ENCODE measurements at regions not wholly inside any gene's neighbourhood (a gene's known extent, or its start where the extent isn't known, plus 50 kb on each side); places are given as distances from the start of the nearest gene placed in this dataset.
A peak's percentile ranks its signal among the peaks of the same experiment; 100 is the strongest.

GRCh38 chr2:7572450-7572849 lies 655.2 kb downstream of the RNF144A start:
- H3K9ac ChIP-seq (ENCODE audit: extremely low read depth, low read length, poor library complexity, severe bottlenecking): no peak overlapping the region
- H3K4me1 Mint-ChIP-seq: peaks cover 2% of the 10 kb centered on the region
- no peaks in the 10 kb centered on the region for H3K27me3 ChIP-seq (ENCODE audit: control insufficient read depth, insufficient read depth, low read length, poor library complexity, severe bottlenecking)
- H3K27ac Mint-ChIP-seq: no peak overlapping the region
- peaks cover 3% of the 10 kb centered on the region for H3K9me3 ChIP-seq (ENCODE audit: control insufficient read depth, low read length)
- H3K4me3 Mint-ChIP-seq: no peak overlapping the region
- H3K36me3 Mint-ChIP-seq (ENCODE audit: low read depth): peaks cover 1% of the 10 kb centered on the region
- peak overlapping the region; percentile 64 for H3K27ac ChIP-seq (ENCODE audit: low read depth, low read length)
- 88 to 100% methylated on average over 2 to 7 of the region's 7 CpGs for WGBS, 2 experiments (ENCODE audit: insufficient coverage in 1 of 2, insufficient read length in 1 of 2)
- no peaks in the 10 kb centered on the region for H3K36me3 ChIP-seq (ENCODE audit: control insufficient read depth, insufficient read depth, low read length)
- peaks cover 1% of the 10 kb centered on the region for H3K27me3 Mint-ChIP-seq (ENCODE audit: insufficient read depth)
- peak; percentile 42 for DNase-seq
- no peak for TF ChIP-seq CTCF (conservative IDR thresholded peaks at IDR 0.05)
- no peak overlapping the region for H3K4me3 ChIP-seq (ENCODE audit: low read length)
- no peaks in the 10 kb centered on the region for H3K4me1 ChIP-seq (ENCODE audit: control insufficient read depth, insufficient read depth, low read length)
- peaks cover 7% of the 10 kb centered on the region for H3K9me3 Mint-ChIP-seq

- H3K36me3 Mint-ChIP-seq (ENCODE audit: low read depth): peaks cover 4% of the 10 kb centered on the region
- Histone ChIP-seq H3K36me3 (ENCODE audit: control insufficient read depth, insufficient read depth, low read length) (no peaks in the 10 kb centered on the region), H3K9ac (ENCODE audit: extremely low read depth, low read length, poor library complexity, severe bottlenecking) (no peak overlapping the region), H3K27me3 (ENCODE audit: control insufficient read depth, insufficient read depth, low read length, poor library complexity, severe bottlenecking) (no peaks in the 10 kb centered on the region), H3K9me3 (ENCODE audit: control insufficient read depth, low read length) (peaks cover 11% of the 10 kb centered on the region), H3K4me3 (ENCODE audit: low read length) (no peak overlapping the region), H3K4me1 (ENCODE audit: control insufficient read depth, insufficient read depth, low read length) (no peaks in the 10 kb centered on the region), H3K27ac (ENCODE audit: low read depth, low read length) (peak overlapping the region; percentile 64)
- WGBS, 2 experiments (ENCODE audit: insufficient coverage in 1 of 2, insufficient read length in 1 of 2): 84% methylated on average over 5 of the region's 6 CpGs; no CpG with 5 or more reads in 1 of the 2 experiments
- no peaks in the 10 kb centered on the region for H3K27me3 Mint-ChIP-seq (ENCODE audit: insufficient read depth)
- peaks cover 2% of the 10 kb centered on the region for H3K4me1 Mint-ChIP-seq
- H3K27ac Mint-ChIP-seq: no peak overlapping the region
- DNase-seq: no peak
- TF ChIP-seq CTCF (conservative IDR thresholded peaks at IDR 0.05): no peak
- H3K4me3 Mint-ChIP-seq: no peak overlapping the region
- H3K9me3 Mint-ChIP-seq: peaks cover 15% of the 10 kb centered on the region
Observed at GRCh38 chr2:7573166-7573825, 656.1 kb downstream of the RNF144A start.

- H3K36me3 Mint-ChIP-seq (ENCODE audit: low read depth): peaks cover 4% of the 10 kb centered on the region
- no peaks in the 10 kb centered on the region for H3K4me1 ChIP-seq (ENCODE audit: control insufficient read depth, insufficient read depth, low read length)
- no peak overlapping the region for H3K9ac ChIP-seq (ENCODE audit: extremely low read depth, low read length, poor library complexity, severe bottlenecking)
- H3K27me3 Mint-ChIP-seq (ENCODE audit: insufficient read depth): no peaks in the 10 kb centered on the region
- no peaks in the 10 kb centered on the region for H3K27me3 ChIP-seq (ENCODE audit: control insufficient read depth, insufficient read depth, low read length, poor library complexity, severe bottlenecking)
- 94 to 95% methylated on average over 4 of the region's 4 CpGs for WGBS, 2 experiments (ENCODE audit: insufficient coverage in 1 of 2, insufficient read length in 1 of 2)
- H3K4me1 Mint-ChIP-seq: peaks cover 2% of the 10 kb centered on the region
- H3K9me3 Mint-ChIP-seq: peaks cover 24% of the 10 kb centered on the region
- DNase-seq: no peak
- peaks cover 14% of the 10 kb centered on the region for H3K9me3 ChIP-seq (ENCODE audit: control insufficient read depth, low read length)
- TF ChIP-seq CTCF (conservative IDR thresholded peaks at IDR 0.05): no peak
- H3K4me3 Mint-ChIP-seq: no peak overlapping the region
- no peak overlapping the region for H3K27ac Mint-ChIP-seq
- H3K4me3 ChIP-seq (ENCODE audit: low read length): no peak overlapping the region
- H3K36me3 ChIP-seq (ENCODE audit: control insufficient read depth, insufficient read depth, low read length): no peaks in the 10 kb centered on the region
- no peak overlapping the region for H3K27ac ChIP-seq (ENCODE audit: low read depth, low read length)
Observed at GRCh38 chr2:7574385-7574784, 657.2 kb downstream of the RNF144A start.

Data from endodermal cell (in vitro differentiated cells).